ENCODE measurements at regions not wholly inside any gene's neighbourhood (a gene's known extent, or its start where the extent isn't known, plus 50 kb on each side); places are given as distances from the start of the nearest gene placed in this dataset.

DNA sequence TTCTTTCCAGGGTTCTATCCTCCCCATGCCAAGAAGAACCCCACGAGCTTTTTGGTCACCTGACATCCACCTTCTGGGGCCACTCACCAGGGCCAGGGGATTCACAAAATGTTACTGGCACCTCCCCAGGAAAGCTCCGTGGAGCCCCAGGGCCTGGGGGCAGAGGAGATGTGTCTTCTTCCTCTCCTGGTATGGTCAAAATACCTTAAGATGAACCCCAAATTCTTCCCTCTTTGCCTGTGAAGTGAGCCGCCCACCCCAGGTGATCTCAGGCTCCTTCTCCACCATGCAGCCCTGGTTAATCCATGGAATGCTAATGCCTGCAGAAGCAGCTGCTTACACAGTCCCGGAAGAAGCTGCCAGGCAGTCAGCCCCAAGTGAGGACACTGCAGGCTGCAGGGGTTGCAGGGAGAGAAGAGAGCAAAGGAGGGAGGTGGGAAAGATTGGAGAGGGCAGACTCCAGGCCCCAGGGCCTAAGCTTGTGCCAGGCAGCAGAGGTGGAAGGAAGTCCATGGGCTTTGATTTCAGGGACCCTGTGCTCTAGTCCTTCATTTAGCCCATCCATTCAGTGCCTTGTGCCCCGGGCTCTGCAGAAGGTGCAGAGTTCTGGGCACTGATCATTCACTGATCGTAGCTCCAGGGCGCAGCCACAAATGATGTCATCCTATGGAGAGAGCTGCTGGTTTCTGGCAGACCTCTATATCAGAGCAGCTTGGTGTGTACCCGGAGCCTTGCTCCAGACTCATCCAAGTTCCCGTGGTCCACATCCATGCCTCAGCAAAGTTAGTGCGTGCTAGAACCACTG, 127.9 kb upstream of the NECTIN1 start:
- H4K20me1 ChIP-seq (ENCODE audit: insufficient read depth) = no peaks in the 10 kb centered on the region
- no peak overlapping the region for H3K4me2 ChIP-seq (ENCODE audit: low read length)
- TF ChIP-seq MXI1 (conservative IDR thresholded peaks at IDR 0.05; ENCODE audit: poor library complexity, severe bottlenecking) (no peak), RAD21 (conservative IDR thresholded peaks at IDR 0.05) (no peak), TAF1 (IDR thresholded peaks at IDR 0.05; ENCODE audit: low read depth) (no peak), EZH2 (IDR thresholded peaks at IDR 0.05; ENCODE audit: borderline replicate concordance, insufficient read depth, low read length, poor library complexity, severe bottlenecking) (no peak)
- TF ChIP-seq, protein P1, sequence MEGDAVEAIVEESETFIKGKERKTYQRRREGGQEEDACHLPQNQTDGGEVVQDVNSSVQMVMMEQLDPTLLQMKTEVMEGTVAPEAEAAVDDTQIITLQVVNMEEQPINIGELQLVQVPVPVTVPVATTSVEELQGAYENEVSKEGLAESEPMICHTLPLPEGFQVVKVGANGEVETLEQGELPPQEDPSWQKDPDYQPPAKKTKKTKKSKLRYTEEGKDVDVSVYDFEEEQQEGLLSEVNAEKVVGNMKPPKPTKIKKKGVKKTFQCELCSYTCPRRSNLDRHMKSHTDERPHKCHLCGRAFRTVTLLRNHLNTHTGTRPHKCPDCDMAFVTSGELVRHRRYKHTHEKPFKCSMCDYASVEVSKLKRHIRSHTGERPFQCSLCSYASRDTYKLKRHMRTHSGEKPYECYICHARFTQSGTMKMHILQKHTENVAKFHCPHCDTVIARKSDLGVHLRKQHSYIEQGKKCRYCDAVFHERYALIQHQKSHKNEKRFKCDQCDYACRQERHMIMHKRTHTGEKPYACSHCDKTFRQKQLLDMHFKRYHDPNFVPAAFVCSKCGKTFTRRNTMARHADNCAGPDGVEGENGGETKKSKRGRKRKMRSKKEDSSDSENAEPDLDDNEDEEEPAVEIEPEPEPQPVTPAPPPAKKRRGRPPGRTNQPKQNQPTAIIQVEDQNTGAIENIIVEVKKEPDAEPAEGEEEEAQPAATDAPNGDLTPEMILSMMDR (IDR thresholded peaks at IDR 0.05; ENCODE audit: poor library complexity, severe bottlenecking) = no peak
- no peak overlapping the region for H3K27ac ChIP-seq (ENCODE audit: low read length)
- H3K79me2 ChIP-seq (replicated peaks; ENCODE audit: insufficient read depth, low read length) = no peaks in the 10 kb centered on the region
- no peaks in the 10 kb centered on the region for H3K9me3 ChIP-seq (ENCODE audit: low read length)
- H3K9ac ChIP-seq (ENCODE audit: low read length) = no peak overlapping the region
- no peaks in the 10 kb centered on the region for H3F3A ChIP-seq (ENCODE audit: insufficient read depth, low read length, poor library complexity, severe bottlenecking)
- no peaks in the 10 kb centered on the region for H3K36me3 ChIP-seq (ENCODE audit: insufficient read depth, low read length)
- no peak overlapping the region for H2AFZ ChIP-seq (ENCODE audit: low read depth, low read length)
- no peak overlapping the region for H3K4me3 ChIP-seq (ENCODE audit: low read length)
- H3K9me2 ChIP-seq (ENCODE audit: insufficient read depth, low read length) = no peaks in the 10 kb centered on the region
- H3K27me3 ChIP-seq (ENCODE audit: insufficient read depth, low read depth, low read length) = no peaks in the 10 kb centered on the region

DNA sequence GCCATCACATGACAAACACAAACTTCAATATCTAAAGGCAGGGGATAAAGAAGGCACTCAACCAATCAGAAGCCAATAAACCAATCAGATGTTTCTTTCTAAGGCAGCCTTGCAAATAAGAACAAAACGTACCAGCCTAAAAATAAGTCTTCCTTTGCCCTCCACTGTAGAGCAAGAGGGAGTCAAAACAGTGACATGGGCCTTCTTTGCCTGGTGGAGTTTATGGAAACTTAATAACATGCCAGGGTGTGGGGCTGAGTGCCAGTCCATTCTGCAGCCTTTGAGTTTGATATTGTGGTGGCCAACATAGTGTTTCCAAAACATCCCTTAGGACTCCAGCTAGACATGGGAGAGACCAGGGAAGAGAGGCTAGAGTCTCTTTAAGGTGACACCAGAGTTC, 126.1 kb upstream of the NECTIN1 start:
- TF ChIP-seq, protein P2, sequence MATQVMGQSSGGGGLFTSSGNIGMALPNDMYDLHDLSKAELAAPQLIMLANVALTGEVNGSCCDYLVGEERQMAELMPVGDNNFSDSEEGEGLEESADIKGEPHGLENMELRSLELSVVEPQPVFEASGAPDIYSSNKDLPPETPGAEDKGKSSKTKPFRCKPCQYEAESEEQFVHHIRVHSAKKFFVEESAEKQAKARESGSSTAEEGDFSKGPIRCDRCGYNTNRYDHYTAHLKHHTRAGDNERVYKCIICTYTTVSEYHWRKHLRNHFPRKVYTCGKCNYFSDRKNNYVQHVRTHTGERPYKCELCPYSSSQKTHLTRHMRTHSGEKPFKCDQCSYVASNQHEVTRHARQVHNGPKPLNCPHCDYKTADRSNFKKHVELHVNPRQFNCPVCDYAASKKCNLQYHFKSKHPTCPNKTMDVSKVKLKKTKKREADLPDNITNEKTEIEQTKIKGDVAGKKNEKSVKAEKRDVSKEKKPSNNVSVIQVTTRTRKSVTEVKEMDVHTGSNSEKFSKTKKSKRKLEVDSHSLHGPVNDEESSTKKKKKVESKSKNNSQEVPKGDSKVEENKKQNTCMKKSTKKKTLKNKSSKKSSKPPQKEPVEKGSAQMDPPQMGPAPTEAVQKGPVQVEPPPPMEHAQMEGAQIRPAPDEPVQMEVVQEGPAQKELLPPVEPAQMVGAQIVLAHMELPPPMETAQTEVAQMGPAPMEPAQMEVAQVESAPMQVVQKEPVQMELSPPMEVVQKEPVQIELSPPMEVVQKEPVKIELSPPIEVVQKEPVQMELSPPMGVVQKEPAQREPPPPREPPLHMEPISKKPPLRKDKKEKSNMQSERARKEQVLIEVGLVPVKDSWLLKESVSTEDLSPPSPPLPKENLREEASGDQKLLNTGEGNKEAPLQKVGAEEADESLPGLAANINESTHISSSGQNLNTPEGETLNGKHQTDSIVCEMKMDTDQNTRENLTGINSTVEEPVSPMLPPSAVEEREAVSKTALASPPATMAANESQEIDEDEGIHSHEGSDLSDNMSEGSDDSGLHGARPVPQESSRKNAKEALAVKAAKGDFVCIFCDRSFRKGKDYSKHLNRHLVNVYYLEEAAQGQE (IDR thresholded peaks at IDR 0.05; ENCODE audit: borderline replicate concordance) = no peak
- TF ChIP-seq, protein P1 (IDR thresholded peaks at IDR 0.05; ENCODE audit: poor library complexity, severe bottlenecking) = no peak
- no peak for TF ChIP-seq POLR2AphosphoS5 (IDR thresholded peaks at IDR 0.05)
- TF ChIP-seq TAF1 (IDR thresholded peaks at IDR 0.05; ENCODE audit: low read depth) = no peak
- no peak for TF ChIP-seq SMC3 (conservative IDR thresholded peaks at IDR 0.05; ENCODE audit: poor library complexity)
- TF ChIP-seq EP300 (conservative IDR thresholded peaks at IDR 0.05; ENCODE audit: poor library complexity, severe bottlenecking) = no peak
- no peak for TF ChIP-seq MXI1 (conservative IDR thresholded peaks at IDR 0.05; ENCODE audit: poor library complexity, severe bottlenecking)
- no peak for TF ChIP-seq RAD21 (conservative IDR thresholded peaks at IDR 0.05)
- no peak for TF ChIP-seq EZH2 (IDR thresholded peaks at IDR 0.05; ENCODE audit: borderline replicate concordance, insufficient read depth, low read length, poor library complexity, severe bottlenecking)
- H3K4me2 ChIP-seq (ENCODE audit: low read length) = no peak overlapping the region
- no peaks in the 10 kb centered on the region for H3K27me3 ChIP-seq (ENCODE audit: insufficient read depth, low read depth, low read length)
- no peaks in the 10 kb centered on the region for H3K36me3 ChIP-seq (ENCODE audit: insufficient read depth, low read length)
- H3K27ac ChIP-seq (ENCODE audit: low read length) = no peak overlapping the region
- no peaks in the 10 kb centered on the region for H4K20me1 ChIP-seq (ENCODE audit: insufficient read depth)
- H2AFZ ChIP-seq (ENCODE audit: low read depth, low read length) = no peak overlapping the region
- no peak overlapping the region for H3K9ac ChIP-seq (ENCODE audit: low read length)
- no peaks in the 10 kb centered on the region for H3K9me3 ChIP-seq (ENCODE audit: low read length)
- no peaks in the 10 kb centered on the region for H3F3A ChIP-seq (ENCODE audit: insufficient read depth, low read length, poor library complexity, severe bottlenecking)
- H3K9me2 ChIP-seq (ENCODE audit: insufficient read depth, low read length) = no peaks in the 10 kb centered on the region
- no peak overlapping the region for H3K4me3 ChIP-seq (ENCODE audit: low read length)
- H3K79me2 ChIP-seq (replicated peaks; ENCODE audit: insufficient read depth, low read length) = no peaks in the 10 kb centered on the region
